K562 (cell line): ENCODE measurements at regions not wholly inside any gene's neighbourhood (a gene's known extent, or its start where the extent isn't known, plus 50 kb on each side); places are given as distances from the start of the nearest gene placed in this dataset.
A peak's percentile ranks its signal among the peaks of the same experiment; 100 is the strongest.

ENCODE experiments used
- ATAC-seq: fragments of 200-7000 bp; cut with Tn5 transposase; 3 replicates; pipeline ENCODE4 v1.9.1; 2020; ENCODE audit warnings: moderate library complexity
- BruUV-seq: library from RNA; stranded (reverse); fragments of 400-500 nt; replicated peaks from 2 replicates; lab custom pipeline; 2021; lab: Mats Ljungman, UMichigan
- CTCF ChIA-PET: fragments of 300-600 bp; formaldehyde crosslinking; extraction: SDS; loops from one replicate; lab custom pipeline; 2021; ENCODE audit warnings: low intra/inter-chr PET ratio; lab: Yijun Ruan, JAX
- POLR2A ChIA-PET: fragments of 300-600, 350-650 bp; sonication (Branson Sonifier 250); formaldehyde crosslinking; extraction: SDS; loops from one replicate; lab custom pipeline; 2021; ENCODE audit warnings: antibody characterized with exemption, inconsistent platforms; lab: Yijun Ruan, JAX
- DNase-seq, 4 experiments: peaks; one replicate each; pipeline versions ENCODE4 v3.0.0 to v3.0.0-alpha.2; 2011 to 2018; ENCODE audit warnings: low spot score in 3 of 4, mixed read lengths in 3 of 4; ENCODE audit errors: extremely low read depth in 1 of 4
- FAIRE-seq: peaks from 2 replicates; lab custom pipeline; 2011; peaks lifted over from hg19 to GRCh38; lab: Jason Lieb, UNC
- H2AFZ ChIP-seq: 2 replicates; pipeline ENCODE4 v1.6.0; 2011; ENCODE audit warnings: low read depth, low read length, control low read depth, inconsistent platforms
- H3K27ac ChIP-seq: fragments of 200-600 bp; 3 replicates; pipeline ENCODE4 v1.8.0; 2011; ENCODE audit warnings: low read depth, mild to moderate bottlenecking, control low read depth, inconsistent platforms, low read length, moderate library complexity, mixed read lengths; ENCODE audit errors: extremely low read depth
- H3K27me3 ChIP-seq, 2 experiments: fragments of 300-600 bp in 1 of 2; 2 replicates in 1 of 2; 3 replicates in 1 of 2; pipeline versions ENCODE4 v1.6.0 to v1.8.0; 2011; ENCODE audit warnings: inconsistent platforms in 2 of 2, low read length in 2 of 2, mild to moderate bottlenecking in 1 of 2, mixed read lengths in 1 of 2, moderate library complexity in 1 of 2; ENCODE audit not compliant: control insufficient read depth in 2 of 2, insufficient read depth in 2 of 2
- H3K36me3 ChIP-seq: fragments of 300-600 bp; 3 replicates; pipeline ENCODE4 v1.8.0; 2011; ENCODE audit warnings: mild to moderate bottlenecking, low read length, inconsistent platforms; ENCODE audit not compliant: control insufficient read depth, insufficient read depth
- H3K4me1 ChIP-seq, 2 experiments: fragments of 200-600 bp in 1 of 2; replicated peaks in 1 of 2; 2 replicates in 1 of 2; 3 replicates in 1 of 2; pipeline versions ENCODE4 v1.5.1 to v1.8.0; 2011; ENCODE audit warnings: inconsistent platforms in 2 of 2, low read length in 2 of 2, mild to moderate bottlenecking in 1 of 2, mixed read lengths in 1 of 2, moderate library complexity in 1 of 2; ENCODE audit not compliant: control insufficient read depth in 2 of 2, insufficient read depth in 2 of 2
- H3K4me2 ChIP-seq: 2 replicates; pipeline ENCODE4 v1.6.1; 2011; ENCODE audit warnings: low read length, control low read depth, inconsistent platforms, mixed read lengths; ENCODE audit not compliant: insufficient read depth
- H3K4me3 ChIP-seq: fragments of 200-600 bp; sonication (generic), shearing (Covaris generic); 2 replicates; pipeline ENCODE4 v1.5.1; 2016; ENCODE audit warnings: control low read depth, inconsistent platforms
- H3K79me2 ChIP-seq: fragments of 200-600 bp; 3 replicates; pipeline ENCODE4 v1.8.0; 2011; ENCODE audit warnings: low read length, inconsistent platforms; ENCODE audit not compliant: control insufficient read depth, insufficient read depth
- H3K9ac ChIP-seq, 2 experiments: 2 replicates each; pipeline versions ENCODE4 v1.6.0 to v1.6.1; 2011; ENCODE audit warnings: low read depth in 2 of 2, low read length in 2 of 2, control low read depth in 1 of 2, inconsistent platforms in 1 of 2, mild to moderate bottlenecking in 1 of 2, mixed read lengths in 1 of 2; ENCODE audit not compliant: insufficient read depth in 1 of 2
- H3K9me1 ChIP-seq: one replicate; pipeline ENCODE4 v1.6.0; 2011; ENCODE audit warnings: inconsistent platforms, mild to moderate bottlenecking, low read length, moderate library complexity; ENCODE audit not compliant: control insufficient read depth, insufficient read depth
- H3K9me3 ChIP-seq: replicated peaks from 2 replicates; pipeline ENCODE4 v1.5.1; 2011; ENCODE audit warnings: low read depth, low read length, inconsistent platforms; ENCODE audit not compliant: control insufficient read depth, insufficient read depth
- H4K20me1 ChIP-seq: replicated peaks from 2 replicates; pipeline ENCODE4 v1.6.1; 2011; ENCODE audit warnings: low read length, inconsistent platforms, mixed read lengths; ENCODE audit not compliant: control insufficient read depth, insufficient read depth
- BRF1 ChIP-seq: IDR thresholded peaks from 3 replicates; pipeline ENCODE4 v1.6.1; 2011; ENCODE audit warnings: borderline replicate concordance, mild to moderate bottlenecking; ENCODE audit not compliant: insufficient read length; ENCODE audit errors: extremely low read depth
- EZH2 ChIP-seq: IDR thresholded peaks from 2 replicates; pipeline ENCODE4 v1.6.1; 2012; ENCODE audit warnings: low read depth, mild to moderate bottlenecking, inconsistent platforms, low read length, borderline replicate concordance
- HLTF ChIP-seq: fragments of 450-650 bp; IDR thresholded peaks from 2 replicates; pipeline ENCODE4 v1.6.1; 2016
- MYNN ChIP-seq, 2 experiments: sonication (generic); formaldehyde crosslinking in 1 of 2; IDR thresholded peaks; 2 replicates each; pipeline versions ENCODE4 v1.5.0 to v1.6.1; 2016 to 2020; ENCODE audit warnings: antibody characterized with exemption in 1 of 2, missing genetic modification reagents in 1 of 2
- PHF8 ChIP-seq: fragments of 200-600 bp; sonication (generic); IDR thresholded peaks from 2 replicates; pipeline ENCODE4 v1.6.1; 2012; ENCODE audit warnings: mixed run types, mild to moderate bottlenecking, inconsistent platforms, low read length, moderate library complexity, borderline replicate concordance
- ZKSCAN8 ChIP-seq: fragments of 200-800 bp; sonication (Bioruptor generic); IDR thresholded peaks from 2 replicates; pipeline ENCODE4 v1.6.1; 2016; ENCODE audit warnings: missing genetic modification characterization, missing compliant biosample characterization
- ZNF407 ChIP-seq: fragments of 450-650 bp; IDR thresholded peaks from 2 replicates; pipeline ENCODE4 v1.6.1; 2016; ENCODE audit warnings: low read depth
- WGBS: fragments of 100-300 bp; shearing (Covaris generic); methylation state at CpG from one replicate; pipeline ENCODE4 v1.1.6; 2016; ENCODE audit warnings: low coverage, mixed read lengths; ENCODE audit not compliant: insufficient coverage; ENCODE audit errors: missing lambda C conversion rate; 5-methylcytosine and 5-hydroxymethylcytosine counted together
- in situ Hi-C: fragments of 300-500 bp; cut with MboI; formaldehyde crosslinking; loops from 4 replicates; pipeline ENCODE4 v1.15.0; 2018; ENCODE audit warnings: inconsistent platforms, mixed read lengths
- intact Hi-C: fragments of 100-400 bp; cut with micrococcal nuclease; formaldehyde crosslinking; loops from 2 replicates; pipeline ENCODE4 v1.14.2; 2022

- ChIA-PET POLR2A (interaction anchor here (0.6 kb wide), 1 partner anchor 11 kb away, joined by 4 read pairs; no protein-coding TSS in a partner anchor), CTCF (no interaction called here)
- FAIRE-seq (no peak), ATAC-seq (no peak), DNase-seq (no peak)
- Histone ChIP-seq H3K9me1 (no peaks in the 10 kb centered on the region), H3K27me3 (peaks cover 8 to 35% of the 10 kb centered on the region in 2 experiments; a peak in 4 of 5 replicates), H3K9ac (peak overlapping the region in 1 of 2 experiments; percentile 17; a peak in 1 of 4 replicates), H3K4me3 (no peak overlapping the region), H3K9me3 (no peaks in the 10 kb centered on the region), H3K79me2 (no peaks in the 10 kb centered on the region), H3K36me3 (no peaks in the 10 kb centered on the region), H3K27ac (no peak overlapping the region), H4K20me1 (no peaks in the 10 kb centered on the region), H2AFZ (peak overlapping the region; percentile 32; the same call in 1 of the 2 replicates), H3K4me1 (peaks cover 0 to 52% of the 10 kb centered on the region in 2 experiments; a peak in 2 of 5 replicates), H3K4me2 (no peak overlapping the region)
- intact Hi-C loops = no loop called here
- 18% methylated on average over 17 of the region's 20 CpGs for WGBS
- in situ Hi-C loops = no loop called here
- BruUV-seq = no TSS peak
- TF ChIP-seq BRF1 (no peak), HLTF (no peak), EZH2 (no peak), PHF8 (no peak), ZNF407 (no peak), ZKSCAN8 (no peak), MYNN (IDR thresholded peaks at IDR 0.05) (no peak), MYNN (CRISPR knock-in tag; IDR thresholded peaks at IDR 0.05) (no peak)
These were observed 116.1 kb downstream of the METRNL start for GRCh38 chr17:83195330-83196023.
